B cell (primary cell): ENCODE measurements at regions not wholly inside any gene's neighbourhood (a gene's known extent, or its start where the extent isn't known, plus 50 kb on each side); places are given as distances from the start of the nearest gene placed in this dataset.

Source experiments
- EZH2 ChIP-seq: IDR thresholded peaks from 2 replicates; pipeline ENCODE4 v1.6.1; 2012; ENCODE audit warnings: borderline replicate concordance, low read depth, mild to moderate bottlenecking, moderate library complexity, low read length; ENCODE audit not compliant: insufficient read depth, poor library complexity, severe bottlenecking
- TF ChIP-seq, protein P1 (sequence below): fragments of 200-600 bp; IDR thresholded peaks from one replicate; pipeline ENCODE4 v1.8.0; 2022; ENCODE audit warnings: antibody characterized with exemption, mild to moderate bottlenecking

DNA sequence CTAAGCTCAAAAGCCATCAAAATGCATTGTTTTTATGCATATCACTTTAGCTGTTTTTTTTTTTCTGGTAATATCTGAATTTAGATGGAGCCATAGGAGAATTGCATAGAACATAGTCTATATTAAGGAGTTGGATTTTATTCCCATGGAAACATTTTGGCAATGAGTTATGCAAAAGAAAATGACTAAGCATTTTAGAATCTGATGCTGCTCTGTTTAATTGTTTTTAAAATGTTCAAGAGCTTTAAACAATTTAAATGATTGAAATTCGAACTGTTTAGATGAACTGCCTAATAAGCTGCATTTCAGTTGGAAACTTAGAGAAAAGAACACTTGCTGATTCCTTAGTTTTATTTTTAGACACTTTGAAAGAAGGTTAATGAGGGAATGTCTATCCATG lies 1531.5 kb upstream of the B3GALT2 start:
- TF ChIP-seq, protein P1, sequence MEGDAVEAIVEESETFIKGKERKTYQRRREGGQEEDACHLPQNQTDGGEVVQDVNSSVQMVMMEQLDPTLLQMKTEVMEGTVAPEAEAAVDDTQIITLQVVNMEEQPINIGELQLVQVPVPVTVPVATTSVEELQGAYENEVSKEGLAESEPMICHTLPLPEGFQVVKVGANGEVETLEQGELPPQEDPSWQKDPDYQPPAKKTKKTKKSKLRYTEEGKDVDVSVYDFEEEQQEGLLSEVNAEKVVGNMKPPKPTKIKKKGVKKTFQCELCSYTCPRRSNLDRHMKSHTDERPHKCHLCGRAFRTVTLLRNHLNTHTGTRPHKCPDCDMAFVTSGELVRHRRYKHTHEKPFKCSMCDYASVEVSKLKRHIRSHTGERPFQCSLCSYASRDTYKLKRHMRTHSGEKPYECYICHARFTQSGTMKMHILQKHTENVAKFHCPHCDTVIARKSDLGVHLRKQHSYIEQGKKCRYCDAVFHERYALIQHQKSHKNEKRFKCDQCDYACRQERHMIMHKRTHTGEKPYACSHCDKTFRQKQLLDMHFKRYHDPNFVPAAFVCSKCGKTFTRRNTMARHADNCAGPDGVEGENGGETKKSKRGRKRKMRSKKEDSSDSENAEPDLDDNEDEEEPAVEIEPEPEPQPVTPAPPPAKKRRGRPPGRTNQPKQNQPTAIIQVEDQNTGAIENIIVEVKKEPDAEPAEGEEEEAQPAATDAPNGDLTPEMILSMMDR = no peak
- no peak for TF ChIP-seq EZH2
